ENCODE measurements at regions not wholly inside any gene's neighbourhood (a gene's known extent, or its start where the extent isn't known, plus 50 kb on each side); places are given as distances from the start of the nearest gene placed in this dataset.

- TF ChIP-seq CTCF (IDR thresholded peaks at IDR 0.05; ENCODE audit: extremely low read depth in 1 of 2, insufficient read depth in 1 of 2, low read depth in 1 of 2, low read length in 2 of 2) (no peak), POLR2A (IDR thresholded peaks at IDR 0.05; ENCODE audit: low read depth, low read length) (no peak), POLR2AphosphoS5 (IDR thresholded peaks at IDR 0.05; ENCODE audit: insufficient read depth, low read depth, low read length) (no peak), EZH2 (IDR thresholded peaks at IDR 0.05; ENCODE audit: borderline replicate concordance, low read depth, low read length, severe bottlenecking) (no peak), JUN (IDR thresholded peaks at IDR 0.05; ENCODE audit: borderline replicate concordance, insufficient read depth, insufficient read length, low read depth) (no peak), GATA2 (IDR thresholded peaks at IDR 0.05; ENCODE audit: insufficient read depth, insufficient read length, low read depth, low read length) (no peak), MYC (IDR thresholded peaks at IDR 0.05; ENCODE audit: low read depth, low read length) (no peak)
These were observed 360.0 kb upstream of the LRATD1 start for GRCh38 chr2:14272396-14273075.

Data from endothelial cell of umbilical vein (primary cell).